Activated naive CD8-positive, alpha-beta T cell (primary cell): ENCODE measurements at regions not wholly inside any gene's neighbourhood (a gene's known extent, or its start where the extent isn't known, plus 50 kb on each side); places are given as distances from the start of the nearest gene placed in this dataset.
"Not testable (repeated sequence)": the region's sequence is repeated elsewhere in the genome, so short reads cannot be mapped to it uniquely, and the experiment has no call there.

Source experiments
- H3K27ac Mint-ChIP-seq: one replicate; pipeline ENCODE4 v1.8.0; 2021; ENCODE audit warnings: mixed read lengths
- H3K27me3 Mint-ChIP-seq: one replicate; pipeline ENCODE4 v1.8.0; 2021; ENCODE audit warnings: mixed read lengths
- H3K36me3 Mint-ChIP-seq: one replicate; pipeline ENCODE4 v1.8.0; 2021; ENCODE audit warnings: mixed read lengths
- H3K4me1 Mint-ChIP-seq: one replicate; pipeline ENCODE4 v1.8.0; 2021; ENCODE audit warnings: low read depth, mixed read lengths
- H3K4me3 Mint-ChIP-seq: one replicate; pipeline ENCODE4 v1.8.0; 2021; ENCODE audit warnings: mild to moderate bottlenecking, mixed read lengths
- H3K9me3 Mint-ChIP-seq: one replicate; pipeline ENCODE4 v1.8.0; 2021; ENCODE audit warnings: low read depth, mixed read lengths

DNA sequence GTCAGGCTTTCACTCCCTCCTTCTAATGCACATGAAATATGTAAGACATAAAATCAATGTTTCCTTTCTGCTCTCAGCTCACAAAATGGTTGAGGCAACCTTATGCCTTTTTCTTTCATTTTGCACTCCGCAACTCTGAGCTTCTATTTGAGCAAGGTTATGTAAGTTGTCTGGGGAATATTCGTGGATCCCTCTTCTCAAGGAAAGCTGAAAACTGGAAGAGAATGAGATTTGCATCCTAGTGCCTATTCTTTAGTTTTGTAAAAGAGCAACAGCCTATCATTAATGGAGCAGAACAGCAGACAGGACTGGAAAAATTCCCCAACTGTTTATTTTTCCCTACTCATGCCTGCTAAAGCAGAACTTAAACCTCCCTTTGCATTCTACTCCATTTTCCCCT, 141.7 kb downstream of the FAM76B start:
- Mint-ChIP-seq H3K36me3 (peaks cover 12% of the 10 kb centered on the region), H3K4me1 (peaks cover 14% of the 10 kb centered on the region), H3K4me3 (no peak overlapping the region), H3K27me3 (no peaks in the 10 kb centered on the region), H3K9me3 (peaks cover 13% of the 10 kb centered on the region), H3K27ac (no peak overlapping the region)

DNA sequence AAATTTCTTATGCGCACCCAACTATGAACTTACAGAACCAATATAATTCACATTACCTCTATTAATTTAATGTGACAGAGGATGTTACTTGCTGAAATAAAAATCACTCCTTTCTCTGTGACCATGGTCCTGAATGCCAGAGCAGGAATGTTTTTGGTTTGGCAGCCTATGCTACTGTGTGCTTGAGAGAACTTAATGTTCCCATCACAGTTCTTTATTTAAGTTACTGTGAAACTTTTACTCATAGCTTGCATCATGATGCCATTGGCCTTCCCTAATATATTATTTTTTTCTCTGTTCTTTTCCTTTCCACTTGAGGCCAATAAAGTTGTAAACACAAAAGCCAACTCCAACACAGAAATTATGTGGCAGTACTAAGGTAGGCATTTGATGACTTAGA, 142.2 kb downstream of the FAM76B start:
- H3K27me3 Mint-ChIP-seq, result no peaks in the 10 kb centered on the region
- H3K27ac Mint-ChIP-seq, result no peak overlapping the region
- H3K9me3 Mint-ChIP-seq, result peaks cover 13% of the 10 kb centered on the region
- H3K4me1 Mint-ChIP-seq, result peaks cover 18% of the 10 kb centered on the region
- H3K4me3 Mint-ChIP-seq, result no peak overlapping the region
- H3K36me3 Mint-ChIP-seq, result peaks cover 16% of the 10 kb centered on the region

DNA sequence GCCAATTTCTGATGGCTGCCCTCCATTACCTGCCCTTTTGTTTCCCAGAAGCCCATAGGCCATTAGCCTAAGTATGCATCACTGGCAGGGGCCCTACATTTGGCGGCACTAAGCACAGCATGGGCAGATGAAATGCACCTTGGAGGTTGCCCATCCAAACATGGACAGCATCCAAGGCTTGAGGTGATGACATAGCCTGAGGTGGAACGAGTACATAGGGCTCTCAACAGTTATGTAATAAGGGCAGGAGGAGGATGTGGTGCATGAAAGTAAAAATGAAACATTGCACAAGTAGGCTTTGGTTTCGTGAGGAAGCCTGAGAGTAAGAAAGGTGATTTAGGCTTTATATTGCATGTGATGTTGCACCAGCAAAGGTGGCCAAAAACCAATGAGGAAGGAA, 148.1 kb downstream of the FAM76B start:
- Mint-ChIP-seq H3K27ac (peak overlapping the region; percentile 84), H3K4me1 (peaks cover 25% of the 10 kb centered on the region), H3K4me3 (peak overlapping the region; percentile 48), H3K9me3 (peaks cover 17% of the 10 kb centered on the region), H3K27me3 (no peaks in the 10 kb centered on the region), H3K36me3 (peaks cover 21% of the 10 kb centered on the region)

DNA sequence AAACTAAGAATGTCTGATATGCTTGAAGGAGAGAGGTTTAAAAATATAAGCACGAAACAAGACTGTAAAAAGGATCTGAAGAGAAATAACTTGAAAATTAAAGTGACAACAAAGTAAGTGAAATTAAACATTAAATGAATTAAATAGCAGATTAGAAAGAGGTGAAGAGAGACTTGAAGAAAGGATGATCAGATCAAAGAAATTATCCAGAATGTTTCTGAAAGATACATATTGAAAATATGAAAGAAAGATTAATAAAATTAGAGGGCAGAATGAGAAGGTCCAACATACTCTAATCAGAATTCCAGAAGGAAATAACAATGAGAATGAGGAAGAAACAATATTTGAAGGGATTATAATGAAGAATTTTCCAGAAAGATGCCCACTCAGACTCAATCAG, 151.1 kb downstream of the FAM76B start:
- Mint-ChIP-seq H3K9me3 (peaks cover 9% of the 10 kb centered on the region), H3K36me3 (peaks cover 13% of the 10 kb centered on the region), H3K4me1 (peaks cover 22% of the 10 kb centered on the region), H3K27ac (no peak overlapping the region), H3K4me3 (no peak overlapping the region), H3K27me3 (no peaks in the 10 kb centered on the region)

DNA sequence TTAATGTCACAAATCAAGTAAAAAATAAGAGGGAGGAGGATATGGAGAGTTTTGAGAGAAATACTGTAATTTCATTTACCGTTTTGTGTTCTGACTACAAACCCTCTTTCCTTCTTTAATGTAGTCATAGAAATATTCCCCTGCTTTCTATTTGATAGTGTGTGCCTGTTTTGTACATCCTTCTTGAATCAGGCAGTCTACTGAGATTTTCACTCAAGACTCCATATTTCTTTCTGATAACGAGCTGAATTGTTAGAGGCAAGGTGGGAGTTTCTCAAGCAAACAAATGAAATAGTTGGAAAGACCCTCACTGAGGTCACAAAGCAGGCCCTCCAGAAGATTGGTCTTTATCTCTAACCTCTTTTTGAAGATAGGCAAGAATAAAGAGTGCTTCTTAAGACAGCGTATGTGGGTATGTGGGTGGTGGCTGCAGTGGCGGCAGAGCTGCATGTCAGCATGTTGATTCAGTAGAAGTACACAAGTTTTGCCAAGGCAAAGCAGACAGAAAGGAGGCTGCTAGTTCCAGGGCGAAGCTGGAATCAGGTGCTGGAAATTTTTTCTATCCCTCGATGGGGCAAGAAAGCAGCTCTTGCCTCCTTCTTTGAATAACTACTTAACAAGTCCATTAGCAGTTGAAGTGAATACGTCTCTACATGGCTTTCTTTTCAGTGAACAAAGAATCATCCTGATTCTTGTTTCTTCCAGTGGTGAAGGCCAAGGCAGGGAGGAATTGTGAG, 164.2 kb downstream of the FAM76B start:
- Mint-ChIP-seq H3K27me3 (no peaks in the 10 kb centered on the region), H3K36me3 (peaks cover 5% of the 10 kb centered on the region), H3K4me3 (peak overlapping the region; percentile 61), H3K27ac (peak overlapping the region; percentile 68), H3K4me1 (peaks cover 7% of the 10 kb centered on the region), H3K9me3 (peaks cover 5% of the 10 kb centered on the region)

DNA sequence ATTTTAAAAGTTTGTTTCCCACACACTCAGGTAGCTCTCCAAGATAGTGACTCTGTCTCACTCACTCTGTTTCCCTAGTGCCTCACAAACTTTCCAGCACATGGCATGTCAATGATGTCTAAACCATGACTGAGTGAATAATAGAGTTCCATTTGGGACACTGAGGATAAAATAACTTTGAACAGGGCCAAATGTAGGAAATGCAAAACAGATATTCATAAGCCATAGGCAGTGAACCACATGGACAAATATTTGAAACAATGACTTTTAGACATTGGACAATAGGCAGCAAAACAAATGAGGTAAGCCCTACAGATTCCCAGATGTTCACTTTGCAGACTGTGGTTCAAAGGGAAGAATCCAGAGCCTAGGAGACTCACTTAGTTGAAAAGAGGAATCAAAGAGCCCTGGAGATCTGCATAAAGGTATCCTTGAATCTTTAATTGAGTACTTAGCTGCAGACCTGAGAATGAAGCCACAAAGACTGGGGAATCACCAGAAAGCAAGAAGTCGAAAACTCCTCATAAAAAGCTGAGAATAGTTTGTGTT, 173.3 kb downstream of the FAM76B start:
- H3K36me3 Mint-ChIP-seq, result peaks cover 16% of the 10 kb centered on the region
- H3K4me1 Mint-ChIP-seq, result peaks cover 15% of the 10 kb centered on the region
- peaks cover 18% of the 10 kb centered on the region for H3K9me3 Mint-ChIP-seq
- no peak overlapping the region for H3K4me3 Mint-ChIP-seq
- no peaks in the 10 kb centered on the region for H3K27me3 Mint-ChIP-seq
- H3K27ac Mint-ChIP-seq, result peak overlapping the region; percentile 8

DNA sequence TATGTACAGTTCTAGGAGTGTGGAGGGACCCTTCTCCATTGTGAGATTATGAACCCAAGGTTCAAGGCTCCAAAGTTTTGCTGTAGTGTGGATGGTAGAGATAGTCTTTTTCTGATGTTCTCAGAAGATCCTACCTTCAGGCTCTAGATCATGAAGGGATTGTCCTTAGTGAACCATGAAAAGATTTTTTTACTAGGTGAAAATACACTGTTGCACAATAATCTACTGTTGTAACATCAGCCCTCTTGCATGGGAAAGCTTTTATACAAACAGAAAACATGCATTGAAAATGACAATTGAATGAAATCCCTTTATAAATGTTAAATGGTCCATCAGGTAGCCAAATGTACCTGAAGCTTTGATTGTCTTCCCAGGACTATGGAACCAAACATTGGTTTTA, 177.8 kb downstream of the FAM76B start:
- no peak overlapping the region for H3K27ac Mint-ChIP-seq
- peaks cover 9% of the 10 kb centered on the region for H3K4me1 Mint-ChIP-seq
- peaks cover 3% of the 10 kb centered on the region for H3K36me3 Mint-ChIP-seq
- H3K27me3 Mint-ChIP-seq, result no peaks in the 10 kb centered on the region
- H3K9me3 Mint-ChIP-seq, result no peaks in the 10 kb centered on the region
- H3K4me3 Mint-ChIP-seq, result no peak overlapping the region

DNA sequence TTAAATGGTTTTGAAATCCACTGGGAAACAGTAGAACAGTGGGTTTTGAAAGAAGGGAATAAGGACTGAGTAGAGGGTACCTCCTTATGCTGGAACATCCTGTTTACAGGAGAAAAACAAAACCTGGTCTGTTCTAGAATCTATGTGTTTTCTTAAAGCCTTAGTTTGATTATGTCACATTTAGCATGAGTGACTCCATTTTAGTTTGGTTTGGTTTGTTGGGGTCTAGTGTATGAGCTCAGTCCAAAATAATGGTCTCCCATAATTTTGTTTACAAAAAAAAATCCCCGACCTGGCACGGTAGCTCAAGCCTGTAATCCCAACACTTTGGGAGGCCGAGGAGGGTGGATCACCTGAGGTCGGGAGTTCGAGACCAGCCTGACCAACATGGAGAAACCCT, 179.4 kb downstream of the FAM76B start:
- not testable (repeated sequence) for H3K27ac Mint-ChIP-seq, H3K27me3 Mint-ChIP-seq

DNA sequence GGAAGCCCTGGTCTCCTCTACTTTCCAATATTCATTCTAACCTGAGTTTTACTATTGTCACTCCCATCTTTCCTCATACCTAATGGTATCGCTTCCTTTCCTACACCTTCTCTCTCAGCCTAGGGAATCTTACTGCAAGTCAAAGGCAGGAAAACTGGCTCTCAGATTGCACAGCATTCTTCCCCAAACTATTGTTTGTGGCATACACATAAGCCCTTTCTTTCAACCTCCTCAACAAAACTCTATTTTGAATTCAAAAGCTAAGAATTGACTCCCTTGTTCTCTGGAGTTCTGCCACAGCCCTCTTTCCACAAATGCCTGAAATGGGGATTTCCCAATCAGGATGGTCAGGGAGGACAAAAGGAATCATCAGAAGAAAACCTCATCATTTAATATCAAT, 181.5 kb downstream of the FAM76B start:
- H3K27me3 Mint-ChIP-seq, result no peaks in the 10 kb centered on the region
- peaks cover 3% of the 10 kb centered on the region for H3K36me3 Mint-ChIP-seq
- H3K9me3 Mint-ChIP-seq, result no peaks in the 10 kb centered on the region
- no peak overlapping the region for H3K4me3 Mint-ChIP-seq
- H3K27ac Mint-ChIP-seq, result no peak overlapping the region
- H3K4me1 Mint-ChIP-seq, result peaks cover 9% of the 10 kb centered on the region

More for the DNA sequence above, 179.4 kb downstream of the FAM76B start:
- H3K4me3 Mint-ChIP-seq, H3K4me1 Mint-ChIP-seq, H3K36me3 Mint-ChIP-seq, H3K9me3 Mint-ChIP-seq: not testable (repeated sequence)

DNA sequence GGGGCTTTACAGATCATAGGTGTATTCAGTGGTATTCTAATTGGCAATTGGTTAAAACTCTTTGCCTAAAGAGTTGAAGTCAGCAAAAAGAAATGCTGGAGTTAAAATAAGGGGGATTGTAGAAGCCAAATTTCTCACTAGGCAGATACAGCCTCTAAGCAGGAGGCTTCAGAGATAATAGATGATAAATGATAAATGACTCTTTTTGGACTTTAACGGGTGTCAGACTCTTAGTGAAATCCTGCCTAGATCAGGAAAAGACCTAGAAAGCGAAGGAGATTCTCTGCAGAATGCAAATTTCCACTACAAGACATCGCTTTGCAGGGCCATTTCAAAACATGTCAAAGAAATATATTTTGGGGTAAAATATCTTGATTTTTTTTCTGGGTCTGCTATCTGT, 182.8 kb downstream of the FAM76B start:
- Mint-ChIP-seq H3K36me3 (no peaks in the 10 kb centered on the region), H3K4me3 (no peak overlapping the region), H3K9me3 (no peaks in the 10 kb centered on the region), H3K27me3 (no peaks in the 10 kb centered on the region), H3K27ac (no peak overlapping the region), H3K4me1 (peaks cover 9% of the 10 kb centered on the region)

DNA sequence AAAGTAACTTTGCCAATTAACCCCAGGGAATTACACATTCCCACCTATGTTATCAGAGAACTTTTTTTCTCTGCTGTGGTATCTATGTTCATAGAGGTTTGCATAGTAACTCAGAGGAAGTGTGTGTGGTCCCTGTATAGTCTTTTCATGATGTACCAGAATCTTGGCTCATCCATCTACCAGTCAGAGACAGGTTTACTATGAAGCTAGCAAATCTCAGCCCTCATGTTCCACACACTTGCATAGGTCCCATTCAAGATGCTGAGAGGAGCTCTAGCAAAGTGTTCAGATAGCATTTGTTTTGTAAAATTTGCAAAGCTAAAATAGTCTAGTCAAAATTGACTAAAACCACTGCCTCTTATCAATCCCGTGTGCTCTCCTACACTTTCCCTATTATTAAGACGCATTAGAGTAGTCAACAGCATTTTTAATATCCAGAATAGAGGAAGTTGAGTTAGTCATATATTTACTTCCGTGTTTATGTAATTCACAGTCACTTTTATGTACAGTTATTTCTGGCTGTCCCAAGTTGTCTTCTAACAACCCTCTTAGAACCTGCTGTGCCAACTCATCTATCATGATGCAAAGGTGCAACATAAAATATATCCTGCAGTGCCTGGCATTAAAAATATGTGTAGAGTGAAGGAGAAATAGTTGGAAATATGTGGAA, 184.2 kb downstream of the FAM76B start:
- no peaks in the 10 kb centered on the region for H3K27me3 Mint-ChIP-seq
- no peaks in the 10 kb centered on the region for H3K9me3 Mint-ChIP-seq
- H3K27ac Mint-ChIP-seq, result no peak overlapping the region
- H3K4me3 Mint-ChIP-seq, result no peak overlapping the region
- peaks cover 14% of the 10 kb centered on the region for H3K4me1 Mint-ChIP-seq
- no peaks in the 10 kb centered on the region for H3K36me3 Mint-ChIP-seq

DNA sequence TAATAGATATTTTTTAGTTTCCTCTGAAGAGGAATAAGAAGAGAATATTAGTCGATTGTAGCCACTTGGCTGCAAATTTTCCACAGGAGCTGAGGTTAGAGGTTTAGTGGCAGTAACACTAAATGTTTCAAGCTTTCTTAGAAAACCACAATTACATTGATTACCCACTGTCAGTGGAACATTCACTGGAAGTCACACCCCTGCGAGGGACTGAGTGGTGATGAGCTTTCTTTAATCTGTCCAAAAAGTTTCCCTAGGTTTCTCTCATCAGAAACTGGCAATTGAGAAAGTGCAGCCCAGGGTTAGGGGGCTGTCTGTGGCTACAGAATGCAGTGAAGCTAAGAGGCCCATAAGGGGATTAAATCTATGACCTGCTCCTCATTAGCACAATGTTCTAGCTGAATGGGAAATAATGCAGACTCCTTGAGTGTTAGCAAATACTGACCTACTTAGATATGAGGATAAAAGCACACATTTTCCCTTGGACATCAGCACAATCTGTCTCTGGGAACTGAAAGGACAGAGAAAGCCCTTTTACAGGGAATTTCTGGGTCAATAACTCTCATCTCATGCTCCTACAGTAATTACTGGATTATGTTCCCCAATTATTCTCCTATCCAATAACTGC, 189.5 kb downstream of the FAM76B start:
- H3K4me1 Mint-ChIP-seq, result peaks cover 21% of the 10 kb centered on the region
- H3K4me3 Mint-ChIP-seq, result no peak overlapping the region
- no peaks in the 10 kb centered on the region for H3K36me3 Mint-ChIP-seq
- no peaks in the 10 kb centered on the region for H3K9me3 Mint-ChIP-seq
- H3K27ac Mint-ChIP-seq, result peak overlapping the region; percentile 89
- no peaks in the 10 kb centered on the region for H3K27me3 Mint-ChIP-seq

DNA sequence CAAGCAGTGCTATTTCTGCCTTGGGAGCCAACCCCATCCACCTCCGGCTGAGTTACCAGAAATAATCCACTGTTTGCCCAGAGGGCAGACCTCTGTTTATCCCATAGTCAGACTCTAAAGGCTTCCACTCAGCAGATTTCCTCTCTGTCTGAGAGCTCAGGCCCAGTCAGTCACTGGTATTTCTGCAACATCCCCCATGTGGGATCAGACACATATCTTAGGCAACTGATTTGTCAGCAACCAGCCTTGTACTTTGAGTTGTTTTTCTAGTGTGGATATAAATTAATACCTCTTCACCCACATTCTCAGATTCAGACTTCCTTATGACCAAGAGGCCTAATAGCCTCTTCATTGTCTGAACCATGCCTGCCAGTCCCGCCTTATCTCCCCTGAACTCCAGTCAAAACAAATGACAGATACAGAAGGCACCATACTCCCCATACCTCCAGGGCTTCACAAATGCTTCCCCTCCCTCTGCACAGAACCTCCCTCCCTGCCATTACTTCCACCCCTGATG, 193.6 kb downstream of the FAM76B start:
- Mint-ChIP-seq H3K4me1 (peaks cover 20% of the 10 kb centered on the region), H3K27me3 (no peaks in the 10 kb centered on the region), H3K36me3 (no peaks in the 10 kb centered on the region), H3K9me3 (no peaks in the 10 kb centered on the region), H3K4me3 (no peak overlapping the region), H3K27ac (peak overlapping the region; percentile 31)

DNA sequence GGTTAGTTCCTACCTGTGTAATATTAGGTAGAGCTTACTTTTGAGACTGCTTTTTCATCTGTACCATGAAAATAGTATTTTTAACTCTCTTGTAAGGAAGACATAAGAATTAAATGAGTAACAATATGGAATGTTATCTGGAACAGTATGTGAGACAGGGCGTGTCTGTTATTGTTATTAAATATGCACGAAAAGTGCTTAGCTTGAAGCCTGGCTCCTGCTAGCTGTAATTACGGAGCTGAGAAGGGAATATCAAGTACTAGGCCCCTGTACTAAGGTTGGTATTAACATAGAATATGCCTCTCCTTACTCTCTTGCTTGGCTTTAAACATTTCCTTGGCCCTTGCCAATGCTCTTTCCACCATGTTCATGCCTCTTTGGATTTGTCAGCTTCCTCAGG, 194.0 kb downstream of the FAM76B start:
- H3K4me3 Mint-ChIP-seq, result no peak overlapping the region
- H3K4me1 Mint-ChIP-seq, result peaks cover 16% of the 10 kb centered on the region
- no peaks in the 10 kb centered on the region for H3K36me3 Mint-ChIP-seq
- H3K9me3 Mint-ChIP-seq, result no peaks in the 10 kb centered on the region
- peak overlapping the region; percentile 31 for H3K27ac Mint-ChIP-seq
- no peaks in the 10 kb centered on the region for H3K27me3 Mint-ChIP-seq

DNA sequence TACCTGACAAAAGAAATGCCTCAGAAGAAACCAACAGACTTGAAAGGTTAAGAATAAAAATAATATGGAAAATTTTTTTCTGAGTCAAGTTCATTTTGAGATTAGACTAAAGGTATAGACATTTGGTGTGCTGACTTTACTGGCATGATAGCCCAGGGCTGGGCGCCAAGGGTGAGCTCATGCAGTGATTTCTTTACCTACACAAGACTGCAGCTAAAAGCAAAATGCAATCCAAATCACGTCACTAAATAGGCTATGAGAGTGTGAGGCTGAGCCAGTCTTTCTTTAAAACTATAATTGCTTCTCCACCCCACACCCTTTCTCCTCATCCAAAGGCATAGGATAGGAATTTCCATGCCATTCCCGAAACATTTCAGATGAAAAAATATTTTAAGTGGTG, 196.5 kb downstream of the FAM76B start:
- H3K36me3 Mint-ChIP-seq, result no peaks in the 10 kb centered on the region
- no peaks in the 10 kb centered on the region for H3K9me3 Mint-ChIP-seq
- H3K27me3 Mint-ChIP-seq, result no peaks in the 10 kb centered on the region
- H3K4me1 Mint-ChIP-seq, result peaks cover 11% of the 10 kb centered on the region
- H3K27ac Mint-ChIP-seq, result no peak overlapping the region
- H3K4me3 Mint-ChIP-seq, result no peak overlapping the region
